ENCODE measurements at regions not wholly inside any gene's neighbourhood (a gene's known extent, or its start where the extent isn't known, plus 50 kb on each side); places are given as distances from the start of the nearest gene placed in this dataset.

- no peaks in the 10 kb centered on the region for H3K36me3 Mint-ChIP-seq
- H3K9me3 Mint-ChIP-seq, result peaks cover 1 to 9% (median 3%) of the 10 kb centered on the region in 3 donors
- H3K27me3 Mint-ChIP-seq, result no peaks in the 10 kb centered on the region
- H3K4me3 Mint-ChIP-seq, result no peak overlapping the region
- H3K27ac Mint-ChIP-seq, result peak overlapping the region in 1 of 3 donors; percentile 31
- H3K4me1 Mint-ChIP-seq, result peaks cover 0 to 2% (median 0%) of the 10 kb centered on the region in 3 donors
Observed at GRCh38 chrX:727738-728621, 97.4 kb downstream of the SHOX start.

GRCh38 chrX:725971-726370, 95.4 kb downstream of the SHOX start:
- Mint-ChIP-seq H3K36me3 (no peaks in the 10 kb centered on the region), H3K4me1 (peaks cover 0 to 2% (median 0%) of the 10 kb centered on the region in 3 donors), H3K4me3 (no peak overlapping the region), H3K9me3 (peaks cover 1 to 9% (median 3%) of the 10 kb centered on the region in 3 donors), H3K27ac (no peak overlapping the region), H3K27me3 (no peaks in the 10 kb centered on the region)

GRCh38 chrX:724256-724655, 93.7 kb downstream of the SHOX start:
- Mint-ChIP-seq H3K4me3 (no peak overlapping the region), H3K4me1 (peaks cover 0 to 2% (median 0%) of the 10 kb centered on the region in 3 donors), H3K36me3 (no peaks in the 10 kb centered on the region), H3K27ac (no peak overlapping the region), H3K27me3 (no peaks in the 10 kb centered on the region), H3K9me3 (peaks cover 3 to 9% (median 4%) of the 10 kb centered on the region in 3 donors)

GRCh38 chrX:723781-724180, 93.2 kb downstream of the SHOX start:
- no peaks in the 10 kb centered on the region for H3K27me3 Mint-ChIP-seq
- H3K27ac Mint-ChIP-seq, result no peak overlapping the region
- H3K36me3 Mint-ChIP-seq, result no peaks in the 10 kb centered on the region
- H3K9me3 Mint-ChIP-seq, result peaks cover 3 to 9% (median 4%) of the 10 kb centered on the region in 3 donors
- peaks cover 0 to 2% (median 0%) of the 10 kb centered on the region in 3 donors for H3K4me1 Mint-ChIP-seq
- H3K4me3 Mint-ChIP-seq, result no peak overlapping the region

GRCh38 chrX:721354-721753, 90.8 kb downstream of the SHOX start:
- no peaks in the 10 kb centered on the region for H3K27me3 Mint-ChIP-seq
- H3K27ac Mint-ChIP-seq, result no peak overlapping the region

GRCh38 chrX:720825-721224, 90.2 kb downstream of the SHOX start:
- Mint-ChIP-seq H3K4me1 (no peaks in the 10 kb centered on the region), H3K4me3 (peak overlapping the region in 1 of 4 donors; percentile 12), H3K36me3 (no peaks in the 10 kb centered on the region), H3K9me3 (peaks cover 3 to 18% (median 4%) of the 10 kb centered on the region in 3 donors), H3K27ac (no peak overlapping the region), H3K27me3 (no peaks in the 10 kb centered on the region)

More at GRCh38 chrX:721354-721753, 90.8 kb downstream of the SHOX start:
- Mint-ChIP-seq H3K36me3 (no peaks in the 10 kb centered on the region), H3K4me3 (peak overlapping the region in 1 of 4 donors; percentile 12), H3K9me3 (peaks cover 3 to 17% (median 4%) of the 10 kb centered on the region in 3 donors), H3K4me1 (no peaks in the 10 kb centered on the region)

GRCh38 chrX:720250-720649, 89.7 kb downstream of the SHOX start:
- no peak overlapping the region for H3K27ac Mint-ChIP-seq
- H3K27me3 Mint-ChIP-seq, result no peaks in the 10 kb centered on the region
- H3K4me3 Mint-ChIP-seq, result no peak overlapping the region
- H3K4me1 Mint-ChIP-seq, result no peaks in the 10 kb centered on the region
- peaks cover 3 to 18% (median 4%) of the 10 kb centered on the region in 3 donors for H3K9me3 Mint-ChIP-seq
- no peaks in the 10 kb centered on the region for H3K36me3 Mint-ChIP-seq

- H3K9me3 Mint-ChIP-seq, result peaks cover 0 to 14% (median 6%) of the 10 kb centered on the region in 3 donors
- H3K36me3 Mint-ChIP-seq, result no peaks in the 10 kb centered on the region
- peak overlapping the region in 1 of 3 donors; percentile 77 for H3K27ac Mint-ChIP-seq
- H3K4me1 Mint-ChIP-seq, result no peaks in the 10 kb centered on the region
- no peak overlapping the region for H3K4me3 Mint-ChIP-seq
- H3K27me3 Mint-ChIP-seq, result no peaks in the 10 kb centered on the region
Observed at GRCh38 chrX:716136-716535, 85.5 kb downstream of the SHOX start.

GRCh38 chrX:714131-714530, 83.5 kb downstream of the SHOX start:
- Mint-ChIP-seq H3K36me3 (no peaks in the 10 kb centered on the region), H3K27me3 (no peaks in the 10 kb centered on the region)

More at GRCh38 chrX:714131-714530, 83.5 kb downstream of the SHOX start:
- no peak overlapping the region for H3K27ac Mint-ChIP-seq
- H3K4me1 Mint-ChIP-seq, result no peaks in the 10 kb centered on the region
- peaks cover 0 to 20% (median 11%) of the 10 kb centered on the region in 3 donors for H3K9me3 Mint-ChIP-seq
- no peak overlapping the region for H3K4me3 Mint-ChIP-seq
